IMR-90 (cell line): ENCODE measurements at regions not wholly inside any gene's neighbourhood (a gene's known extent, or its start where the extent isn't known, plus 50 kb on each side); places are given as distances from the start of the nearest gene placed in this dataset.

Experiments used
- BHLHE40 ChIP-seq: fragments of 150-350 bp; IDR thresholded peaks from 2 replicates; pipeline ENCODE4 v1.6.1; 2016; ENCODE audit warnings: mild to moderate bottlenecking, low read depth, low read length
- CEBPB ChIP-seq: IDR thresholded peaks from 2 replicates; pipeline ENCODE4 v1.6.1; 2012; ENCODE audit warnings: low read depth, low read length, improper control_type of control experiment
- CTCF ChIP-seq: conservative IDR thresholded peaks from 2 replicates; pipeline ENCODE4 v1.5.1; 2012; ENCODE audit warnings: mild to moderate bottlenecking, low read depth, low read length, improper control_type of control experiment
- FOS ChIP-seq: fragments of 150-350 bp; IDR thresholded peaks from 2 replicates; pipeline ENCODE4 v1.6.1; 2016; ENCODE audit warnings: low read depth, low read length
- MXI1 ChIP-seq: IDR thresholded peaks from 2 replicates; pipeline ENCODE4 v1.6.1; 2012; ENCODE audit warnings: low read depth, mild to moderate bottlenecking, low read length, moderate library complexity, borderline replicate concordance
- POLR2A ChIP-seq: IDR thresholded peaks from 2 replicates; pipeline ENCODE4 v1.6.1; 2012; ENCODE audit warnings: mild to moderate bottlenecking, low read depth, low read length
- RAD21 ChIP-seq: IDR thresholded peaks from 2 replicates; pipeline ENCODE4 v1.6.1; 2012; ENCODE audit warnings: low read length, improper control_type of control experiment
- RFX5 ChIP-seq: IDR thresholded peaks from 2 replicates; pipeline ENCODE4 v1.8.0; 2012; ENCODE audit warnings: low read depth, mild to moderate bottlenecking, low read length, moderate library complexity
- SMC3 ChIP-seq: fragments of 150-350 bp; IDR thresholded peaks from 2 replicates; pipeline ENCODE4 v1.6.1; 2016; ENCODE audit warnings: low read depth, mild to moderate bottlenecking, antibody characterized with exemption, low read length, moderate library complexity
- USF2 ChIP-seq: fragments of 150-350 bp; IDR thresholded peaks from 2 replicates; pipeline ENCODE4 v1.6.1; 2017; ENCODE audit warnings: mild to moderate bottlenecking, antibody characterized with exemption, low read length, low read depth

DNA sequence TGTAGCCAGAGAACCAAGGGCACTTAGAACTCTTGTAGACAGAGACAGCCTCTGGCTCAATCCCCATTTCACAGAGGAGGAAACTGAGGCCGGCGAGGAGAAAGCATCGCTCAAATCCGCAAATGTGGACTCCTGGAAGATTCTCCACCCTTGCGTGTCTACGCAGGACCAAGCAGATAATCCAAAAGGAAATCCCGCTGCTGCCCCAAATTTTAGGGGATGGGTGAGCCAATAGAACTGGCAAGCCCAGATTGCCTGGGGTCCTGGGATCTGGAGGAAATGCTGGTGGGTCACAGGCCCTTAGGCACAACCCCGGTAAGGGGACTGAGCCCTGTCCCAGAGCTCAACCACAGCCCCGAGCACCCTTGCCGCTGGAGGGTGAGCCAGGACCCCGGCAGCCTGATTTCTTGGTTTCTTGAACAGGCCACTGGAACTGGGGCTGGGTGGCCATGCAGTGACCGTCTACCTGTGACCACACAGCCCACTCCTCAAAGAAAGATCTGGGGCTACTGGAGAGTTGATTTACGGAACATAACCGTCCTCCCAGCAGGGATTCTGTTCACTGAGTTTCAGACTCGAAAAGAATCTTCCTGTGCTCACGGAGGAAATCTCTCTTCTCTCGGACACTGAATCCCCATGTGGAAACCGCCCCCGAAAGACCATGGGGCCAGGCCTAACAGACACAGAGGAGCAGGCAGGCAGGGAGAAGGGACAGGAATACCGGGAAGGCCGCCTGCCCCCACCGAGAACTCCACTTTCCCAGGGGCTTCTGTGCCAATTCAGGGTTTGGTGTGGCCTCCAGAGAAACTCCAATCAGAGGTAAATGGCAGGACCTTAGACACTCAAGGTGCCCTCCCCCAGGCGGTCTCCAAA lies 238.4 kb downstream of the NPHP4 start:
- TF ChIP-seq CTCF (no peak), RAD21 (no peak), BHLHE40 (no peak), POLR2A (no peak), RFX5 (no peak), SMC3 (no peak), CEBPB (no peak), USF2 (no peak), MXI1 (no peak), FOS (no peak)
